ENCODE measurements at regions not wholly inside any gene's neighbourhood (a gene's known extent, or its start where the extent isn't known, plus 50 kb on each side); places are given as distances from the start of the nearest gene placed in this dataset.
"Not testable (repeated sequence)": the region's sequence is repeated elsewhere in the genome, so short reads cannot be mapped to it uniquely, and the experiment has no call there.

GRCh38 chr14:86790408-86791364 lies 1202.3 kb downstream of the GALC start:
- no peak for DNase-seq (ENCODE audit: low spot score)

GRCh38 chr14:86788224-86788623 lies 1204.8 kb downstream of the GALC start:
- DNase-seq (ENCODE audit: low spot score) = no peak

GRCh38 chr14:86787717-86788116 lies 1205.3 kb downstream of the GALC start:
- no peak for DNase-seq (ENCODE audit: low spot score)

GRCh38 chr14:86782092-86782580 lies 1210.8 kb downstream of the GALC start:
- no peak for DNase-seq (ENCODE audit: low spot score)

GRCh38 chr14:86780876-86781510 lies 1212.0 kb downstream of the GALC start:
- no peak for DNase-seq (ENCODE audit: low spot score)

- no peak for DNase-seq (ENCODE audit: low spot score)
These were observed 1212.5 kb downstream of the GALC start for GRCh38 chr14:86780461-86780860.

- no peak for DNase-seq (ENCODE audit: low spot score)
These were observed 1213.6 kb downstream of the GALC start for GRCh38 chr14:86779416-86779815.

GRCh38 chr14:86777963-86778602 lies 1214.9 kb downstream of the GALC start:
- DNase-seq (ENCODE audit: low spot score) = no peak

GRCh38 chr14:86775896-86776295 lies 1217.1 kb downstream of the GALC start:
- not testable (repeated sequence) for DNase-seq (ENCODE audit: low spot score)

- no peak for DNase-seq (ENCODE audit: low spot score)
These were observed 1218.1 kb downstream of the GALC start for GRCh38 chr14:86774916-86775315.

GRCh38 chr14:86772075-86772474 lies 1220.9 kb downstream of the GALC start:
- no peak for DNase-seq (ENCODE audit: low spot score)

- DNase-seq (ENCODE audit: low spot score) = no peak
These were observed 1222.8 kb downstream of the GALC start for GRCh38 chr14:86770186-86770585.

- no peak for DNase-seq (ENCODE audit: low spot score)
These were observed 1226.5 kb downstream of the GALC start for GRCh38 chr14:86766469-86766868.

GRCh38 chr14:86761611-86762010 lies 1231.4 kb downstream of the GALC start:
- no peak for DNase-seq (ENCODE audit: low spot score)

GRCh38 chr14:86756521-86757190 lies 1226.7 kb downstream of the FLRT2 start:
- DNase-seq (ENCODE audit: low spot score) = no peak

- DNase-seq (ENCODE audit: low spot score) = not testable (repeated sequence)
These were observed 1220.5 kb downstream of the FLRT2 start for GRCh38 chr14:86750488-86750887.

GRCh38 chr14:86739761-86740160 lies 1209.8 kb downstream of the FLRT2 start:
- DNase-seq (ENCODE audit: low spot score) = no peak

- not testable (repeated sequence) for DNase-seq (ENCODE audit: low spot score)
These were observed 1201.5 kb downstream of the FLRT2 start for GRCh38 chr14:86731427-86731826.

GRCh38 chr14:86723254-86723624 lies 1193.3 kb downstream of the FLRT2 start:
- DNase-seq (ENCODE audit: low spot score) = no peak

- DNase-seq (ENCODE audit: low spot score) = no peak
These were observed 1192.8 kb downstream of the FLRT2 start for GRCh38 chr14:86722612-86723253.

GRCh38 chr14:86714575-86714974 lies 1184.6 kb downstream of the FLRT2 start:
- DNase-seq (ENCODE audit: low spot score) = no peak

- DNase-seq (ENCODE audit: low spot score) = no peak
These were observed 1184.2 kb downstream of the FLRT2 start for GRCh38 chr14:86714153-86714552.

All from HuH-7.5 (cell line).